Spleen (tissue), 7 donors: ENCODE measurements at regions not wholly inside any gene's neighbourhood (a gene's known extent, or its start where the extent isn't known, plus 50 kb on each side); places are given as distances from the start of the nearest gene placed in this dataset.

Source experiments
- CTCF ChIP-seq, 11 experiments: fragments of 200-600 bp in 7 of 11; fragments of 450-650 bp in 4 of 11; sonication (generic) in 4 of 11; IDR thresholded peaks in 8 of 11; conservative IDR thresholded peaks in 3 of 11; 1 replicate in 7 of 11; 2 replicates in 4 of 11; pipeline versions ENCODE4 v1.4.0 to v1.8.0; 2016 to 2021; ENCODE audit warnings: antibody characterized with exemption in 11 of 11, inconsistent platforms in 4 of 11, mild to moderate bottlenecking in 1 of 11
- POLR2A ChIP-seq, 3 donors: fragments of 450-650 bp; IDR thresholded peaks; one replicate each; pipeline ENCODE4 v1.5.1; 2017; ENCODE audit warnings: antibody characterized with exemption in 3 of 3, mild to moderate bottlenecking in 1 of 3
- POLR2AphosphoS5 ChIP-seq, 3 donors: sonication (generic); formaldehyde crosslinking; IDR thresholded peaks; one replicate each; pipeline ENCODE4 v1.5.1; 2017; ENCODE audit warnings: antibody characterized with exemption in 3 of 3
- donor health status: DM: no; HTN: no; CAD: no; lungs with moderate emphysema.
- donor health status: DM: no; HTN: no; CAD: no.
- donor health status: DM: no; HTN: no; CAD: no.

- TF ChIP-seq CTCF (IDR thresholded peaks at IDR 0.05 in 8 of 11, conservative IDR thresholded peaks at IDR 0.05 in 3 of 11) (no peak), POLR2A (IDR thresholded peaks at IDR 0.05) (no peak), POLR2AphosphoS5 (IDR thresholded peaks at IDR 0.05) (no peak)
These were observed 187.2 kb downstream of the SHQ1 start for GRCh38 chr3:72661115-72661457.
